NCI-H226 (cell line): ENCODE measurements at regions not wholly inside any gene's neighbourhood (a gene's known extent, or its start where the extent isn't known, plus 50 kb on each side); places are given as distances from the start of the nearest gene placed in this dataset.
"Not testable (repeated sequence)": the region's sequence is repeated elsewhere in the genome, so short reads cannot be mapped to it uniquely, and the experiment has no call there.

ENCODE experiments used
- DNase-seq: peaks from one replicate; pipeline ENCODE4 v3.0.0-alpha.2; 2015

- DNase-seq: not testable (repeated sequence)
These were observed 121.1 kb upstream of the MTLN start for GRCh38 chr2:110333114-110334095.

- DNase-seq: not testable (repeated sequence)
These were observed 119.3 kb upstream of the MTLN start for GRCh38 chr2:110331625-110332024.

- DNase-seq: not testable (repeated sequence)
These were observed 117.4 kb upstream of the MTLN start for GRCh38 chr2:110329760-110330159.

- DNase-seq: not testable (repeated sequence)
These were observed 116.8 kb upstream of the MTLN start for GRCh38 chr2:110329158-110329557.

GRCh38 chr2:110328677-110329076 is 116.3 kb upstream of the MTLN start:
- DNase-seq: not testable (repeated sequence)

GRCh38 chr2:110323832-110324231 is 111.5 kb upstream of the MTLN start:
- not testable (repeated sequence) for DNase-seq

- not testable (repeated sequence) for DNase-seq
These were observed 110.2 kb upstream of the MTLN start for GRCh38 chr2:110322535-110322934.

- not testable (repeated sequence) for DNase-seq
These were observed 108.7 kb upstream of the MTLN start for GRCh38 chr2:110320834-110321563.

- not testable (repeated sequence) for DNase-seq
These were observed 106.6 kb upstream of the MTLN start for GRCh38 chr2:110318898-110319297.

GRCh38 chr2:110317377-110317776 is 105.0 kb upstream of the MTLN start:
- DNase-seq: not testable (repeated sequence)

- not testable (repeated sequence) for DNase-seq
These were observed 103.9 kb upstream of the MTLN start for GRCh38 chr2:110316051-110316865.

GRCh38 chr2:110315054-110315820 is 102.9 kb upstream of the MTLN start:
- not testable (repeated sequence) for DNase-seq

- DNase-seq: not testable (repeated sequence)
These were observed 102.1 kb upstream of the MTLN start for GRCh38 chr2:110314472-110314871.

GRCh38 chr2:110313032-110313431 is 100.7 kb upstream of the MTLN start:
- not testable (repeated sequence) for DNase-seq

- DNase-seq: not testable (repeated sequence)
These were observed 99.5 kb upstream of the MTLN start for GRCh38 chr2:110311713-110312444.

GRCh38 chr2:110310988-110311475 is 98.7 kb upstream of the MTLN start:
- DNase-seq: not testable (repeated sequence)

GRCh38 chr2:110308728-110309127 is 96.4 kb upstream of the MTLN start:
- DNase-seq: not testable (repeated sequence)

GRCh38 chr2:110292807-110293206 is 80.5 kb upstream of the MTLN start:
- DNase-seq: not testable (repeated sequence)

GRCh38 chr2:110291909-110292579 is 79.7 kb upstream of the MTLN start:
- DNase-seq: not testable (repeated sequence)

GRCh38 chr2:110287817-110288216 is 75.5 kb upstream of the MTLN start:
- not testable (repeated sequence) for DNase-seq
